ENCODE measurements at regions not wholly inside any gene's neighbourhood (a gene's known extent, or its start where the extent isn't known, plus 50 kb on each side); places are given as distances from the start of the nearest gene placed in this dataset.

- no peak for TF ChIP-seq CTCF (conservative IDR thresholded peaks at IDR 0.05; ENCODE audit: low read length)
- TF ChIP-seq EZH2phosphoT487 (IDR thresholded peaks at IDR 0.05; ENCODE audit: borderline replicate concordance) = no peak
- H3K4me2 ChIP-seq (ENCODE audit: low read depth, low read length, poor library complexity, severe bottlenecking) = no peak overlapping the region
- H2AFZ ChIP-seq (ENCODE audit: low read length) = no peak overlapping the region
- H3K36me3 ChIP-seq (ENCODE audit: insufficient read depth, low read length) = no peaks in the 10 kb centered on the region
- no peaks in the 10 kb centered on the region for H3K9me3 ChIP-seq (ENCODE audit: insufficient read depth, low read depth, low read length)
- no peaks in the 10 kb centered on the region for H3F3A ChIP-seq (ENCODE audit: low read depth)
- peaks cover 13% of the 10 kb centered on the region for H3K4me1 ChIP-seq (ENCODE audit: insufficient read depth, low read length, poor library complexity, severe bottlenecking)
- H3K27me3 ChIP-seq (ENCODE audit: insufficient read depth, low read length, poor library complexity, severe bottlenecking) = no peaks in the 10 kb centered on the region
- H3K9ac ChIP-seq (ENCODE audit: low read depth, low read length, poor library complexity, severe bottlenecking) = no peak overlapping the region
- no peaks in the 10 kb centered on the region for H3K79me2 ChIP-seq (ENCODE audit: insufficient read depth, low read length)
- H3K9me2 ChIP-seq (replicated peaks; ENCODE audit: low read depth, low read length) = no peaks in the 10 kb centered on the region
- no peak overlapping the region for H3K4me3 ChIP-seq (ENCODE audit: low read length, poor library complexity, severe bottlenecking)
- no peaks in the 10 kb centered on the region for H4K20me1 ChIP-seq (ENCODE audit: insufficient read depth, low read length, poor library complexity, severe bottlenecking)
These were observed 178.5 kb downstream of the MACC1 start for GRCh38 chr7:20038676-20039075.

GRCh38 chr7:20035279-20035875 lies 181.8 kb downstream of the MACC1 start:
- H3K4me3 ChIP-seq (ENCODE audit: low read length, poor library complexity, severe bottlenecking) = no peak overlapping the region
- no peaks in the 10 kb centered on the region for H3F3A ChIP-seq (ENCODE audit: low read depth)
- H3K36me3 ChIP-seq (ENCODE audit: insufficient read depth, low read length) = no peaks in the 10 kb centered on the region
- no peaks in the 10 kb centered on the region for H3K27me3 ChIP-seq (ENCODE audit: insufficient read depth, low read length, poor library complexity, severe bottlenecking)
- TF ChIP-seq EZH2phosphoT487 (IDR thresholded peaks at IDR 0.05; ENCODE audit: borderline replicate concordance) (no peak), CTCF (conservative IDR thresholded peaks at IDR 0.05; ENCODE audit: low read length) (no peak)
- no peaks in the 10 kb centered on the region for H3K9me3 ChIP-seq (ENCODE audit: insufficient read depth, low read depth, low read length)
- no peaks in the 10 kb centered on the region for H3K79me2 ChIP-seq (ENCODE audit: insufficient read depth, low read length)
- no peak overlapping the region for H3K9ac ChIP-seq (ENCODE audit: low read depth, low read length, poor library complexity, severe bottlenecking)
- H2AFZ ChIP-seq (ENCODE audit: low read length) = no peak overlapping the region
- no peaks in the 10 kb centered on the region for H4K20me1 ChIP-seq (ENCODE audit: insufficient read depth, low read length, poor library complexity, severe bottlenecking)
- no peaks in the 10 kb centered on the region for H3K9me2 ChIP-seq (replicated peaks; ENCODE audit: low read depth, low read length)
- no peak overlapping the region for H3K4me2 ChIP-seq (ENCODE audit: low read depth, low read length, poor library complexity, severe bottlenecking)
- H3K4me1 ChIP-seq (ENCODE audit: insufficient read depth, low read length, poor library complexity, severe bottlenecking) = peaks cover 13% of the 10 kb centered on the region

- Histone ChIP-seq H3K4me2 (ENCODE audit: low read depth, low read length, poor library complexity, severe bottlenecking) (no peak overlapping the region), H3K4me1 (ENCODE audit: insufficient read depth, low read length, poor library complexity, severe bottlenecking) (peaks cover 13% of the 10 kb centered on the region), H2AFZ (ENCODE audit: low read length) (no peak overlapping the region), H3K4me3 (ENCODE audit: low read length, poor library complexity, severe bottlenecking) (no peak overlapping the region), H3K79me2 (ENCODE audit: insufficient read depth, low read length) (no peaks in the 10 kb centered on the region), H3K36me3 (ENCODE audit: insufficient read depth, low read length) (no peaks in the 10 kb centered on the region), H4K20me1 (ENCODE audit: insufficient read depth, low read length, poor library complexity, severe bottlenecking) (no peaks in the 10 kb centered on the region), H3K9ac (ENCODE audit: low read depth, low read length, poor library complexity, severe bottlenecking) (no peak overlapping the region), H3K9me2 (replicated peaks; ENCODE audit: low read depth, low read length) (no peaks in the 10 kb centered on the region), H3F3A (ENCODE audit: low read depth) (no peaks in the 10 kb centered on the region), H3K27me3 (ENCODE audit: insufficient read depth, low read length, poor library complexity, severe bottlenecking) (no peaks in the 10 kb centered on the region), H3K9me3 (ENCODE audit: insufficient read depth, low read depth, low read length) (no peaks in the 10 kb centered on the region)
- no peak for TF ChIP-seq EZH2phosphoT487 (IDR thresholded peaks at IDR 0.05; ENCODE audit: borderline replicate concordance)
These were observed 183.4 kb downstream of the MACC1 start for GRCh38 chr7:20033621-20034400.

Measured in Loucy (cell line).